DMS 273 (cell line): ENCODE measurements at regions not wholly inside any gene's neighbourhood (a gene's known extent, or its start where the extent isn't known, plus 50 kb on each side); places are given as distances from the start of the nearest gene placed in this dataset.

Experiments
- DNase-seq: peaks from one replicate; lab custom pipeline; 2025; ENCODE audit not compliant: unreplicated experiment; lab: John Stamatoyannopoulos, UW

- DNase-seq: peak; percentile 31
Observed at GRCh38 chr14:85978582-85979250, 448.8 kb downstream of the FLRT2 start.

GRCh38 chr14:85974602-85975001 lies 444.7 kb downstream of the FLRT2 start:
- no peak for DNase-seq

DNA sequence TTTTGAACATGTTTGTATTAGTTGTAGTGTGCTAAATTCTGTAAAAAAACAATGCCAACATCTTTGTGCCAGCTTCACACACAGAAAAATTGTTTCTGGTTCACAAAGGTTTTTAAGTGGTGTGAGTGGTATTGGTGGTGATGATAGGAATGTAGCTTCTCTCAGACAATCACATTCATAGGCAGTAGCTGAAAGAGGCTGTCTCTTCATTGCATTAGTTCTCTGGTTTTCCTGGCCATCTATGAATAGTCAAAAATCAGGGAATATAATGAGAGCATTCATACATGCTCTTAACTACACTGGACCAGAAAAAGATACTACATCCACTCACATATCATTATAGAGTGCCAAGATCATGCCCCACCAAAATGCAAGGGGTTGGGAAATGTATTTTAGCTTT lies 433.5 kb downstream of the FLRT2 start:
- DNase-seq: no peak

- DNase-seq: no peak
Observed at GRCh38 chr14:85960756-85961155, 430.8 kb downstream of the FLRT2 start.

- no peak for DNase-seq
Observed at GRCh38 chr14:85959063-85959462, 429.1 kb downstream of the FLRT2 start.

DNA sequence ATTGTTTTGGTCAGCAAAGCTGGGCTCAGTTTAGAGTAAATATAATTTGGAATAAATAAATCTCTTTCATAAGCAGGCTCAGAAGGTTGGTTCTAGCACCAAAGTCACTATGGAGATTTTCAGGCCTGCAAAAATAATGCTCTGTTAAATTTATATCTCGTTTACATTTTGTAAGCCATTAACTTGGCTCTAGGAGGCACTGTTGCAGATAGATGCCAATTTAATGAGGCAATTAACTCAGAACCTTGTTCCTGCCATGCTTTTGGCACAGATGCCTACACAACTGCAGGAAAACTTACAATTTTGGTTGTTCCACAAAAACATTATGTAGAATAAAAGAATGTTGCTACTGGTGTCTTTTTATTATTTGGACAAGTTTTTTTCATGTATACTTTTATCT lies 428.1 kb downstream of the FLRT2 start:
- DNase-seq: peak; percentile 14

DNA sequence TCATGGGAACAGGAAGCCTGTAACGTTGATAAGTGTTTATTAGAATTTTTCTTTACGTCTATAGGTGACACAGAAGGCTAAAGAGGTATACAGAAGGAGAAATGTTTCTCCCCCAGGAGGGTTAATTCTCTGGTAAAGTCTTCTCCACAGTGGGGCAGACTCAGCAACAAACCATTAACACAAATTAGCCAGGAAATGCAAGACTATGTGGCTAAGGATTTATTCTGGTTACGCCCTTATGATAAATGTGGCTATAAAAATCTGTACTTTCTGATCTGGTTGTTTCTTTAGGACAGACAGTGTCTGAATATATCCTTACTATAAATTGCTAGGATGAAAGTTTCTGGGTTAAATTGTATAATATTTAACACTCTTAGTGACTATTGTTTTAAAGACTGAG lies 423.3 kb downstream of the FLRT2 start:
- DNase-seq: no peak

DNA sequence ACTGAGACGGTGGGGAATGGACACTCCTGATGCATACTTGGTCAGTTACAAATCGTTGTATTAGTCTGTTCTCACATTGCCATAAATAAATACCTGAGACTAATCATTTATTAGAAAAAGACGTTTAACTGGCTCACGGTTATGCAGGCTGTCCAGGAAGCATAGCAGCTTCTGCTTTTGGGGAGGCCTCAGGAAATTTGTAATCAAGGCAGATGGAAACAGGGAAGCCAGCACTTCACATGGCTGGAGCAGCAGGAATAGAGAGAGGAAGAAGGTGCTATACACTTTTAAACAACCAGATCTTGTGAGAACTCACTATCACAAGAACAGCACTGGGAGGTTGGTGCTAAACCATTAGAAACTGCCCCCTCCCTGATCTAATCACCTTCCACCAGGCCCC lies 418.2 kb downstream of the FLRT2 start:
- DNase-seq: no peak

GRCh38 chr14:85947461-85948139 lies 417.7 kb downstream of the FLRT2 start:
- DNase-seq: no peak

- no peak for DNase-seq
Observed at GRCh38 chr14:85943192-85943591, 413.2 kb downstream of the FLRT2 start.

DNA sequence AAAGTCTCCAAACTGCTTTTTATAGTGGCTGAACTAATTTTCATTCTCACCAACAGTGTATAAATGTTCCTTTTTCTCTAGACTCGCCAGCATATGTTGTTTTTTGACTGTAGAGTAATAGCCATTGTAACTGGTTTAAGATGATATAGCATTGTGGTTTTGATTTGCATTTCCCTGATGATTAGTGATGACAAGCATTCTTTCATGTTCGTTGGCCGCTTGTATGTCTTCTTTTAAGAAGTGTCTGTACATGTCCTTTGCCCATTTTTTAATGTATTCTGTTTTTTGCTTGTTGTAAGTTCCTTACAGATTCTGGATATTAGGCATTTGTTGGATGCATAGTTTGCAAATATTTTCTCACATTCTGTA lies 404.9 kb downstream of the FLRT2 start:
- peak; percentile 35 for DNase-seq

GRCh38 chr14:85934123-85934885 lies 404.4 kb downstream of the FLRT2 start:
- DNase-seq: peak; percentile 55

DNA sequence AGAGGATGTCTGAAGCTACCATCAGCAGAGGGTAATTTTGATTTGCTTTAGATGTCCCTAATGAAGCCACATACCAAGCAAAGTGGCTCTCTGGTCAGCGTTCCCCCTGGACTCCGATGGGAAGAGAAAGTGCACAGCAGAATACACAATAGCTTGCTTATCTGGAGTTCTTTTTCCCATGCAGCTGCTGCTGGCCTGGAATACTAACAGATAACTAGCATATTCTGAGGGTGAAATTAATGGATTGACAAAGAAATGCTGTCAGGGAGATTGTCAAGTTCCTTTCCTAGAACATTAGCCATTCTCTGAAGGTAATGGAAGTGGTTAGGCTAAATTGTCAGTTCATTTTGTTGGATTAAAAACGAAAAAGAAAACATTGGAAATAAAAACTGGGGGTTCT lies 391.3 kb downstream of the FLRT2 start:
- DNase-seq: no peak

GRCh38 chr14:85917716-85918115 lies 387.8 kb downstream of the FLRT2 start:
- peak; percentile 3 for DNase-seq

DNA sequence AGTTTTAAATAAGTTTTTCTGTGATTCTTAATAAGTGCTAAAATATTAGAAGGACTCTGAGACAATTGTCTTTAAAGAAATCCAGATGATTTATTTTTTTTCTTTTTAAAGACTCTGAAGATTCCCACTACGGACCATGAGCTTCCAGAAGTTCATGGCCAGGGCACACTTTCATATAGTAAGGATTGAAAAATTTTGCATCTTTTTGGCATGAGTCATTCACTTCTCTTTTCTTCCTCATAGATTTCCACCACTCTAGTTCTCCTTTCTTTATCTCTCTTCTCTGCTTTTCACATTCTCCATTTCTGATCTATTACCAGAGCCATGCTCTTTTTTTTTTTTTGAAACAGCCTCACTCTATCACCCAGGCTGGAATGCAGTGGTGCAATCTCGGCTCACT lies 385.8 kb downstream of the FLRT2 start:
- no peak for DNase-seq

DNA sequence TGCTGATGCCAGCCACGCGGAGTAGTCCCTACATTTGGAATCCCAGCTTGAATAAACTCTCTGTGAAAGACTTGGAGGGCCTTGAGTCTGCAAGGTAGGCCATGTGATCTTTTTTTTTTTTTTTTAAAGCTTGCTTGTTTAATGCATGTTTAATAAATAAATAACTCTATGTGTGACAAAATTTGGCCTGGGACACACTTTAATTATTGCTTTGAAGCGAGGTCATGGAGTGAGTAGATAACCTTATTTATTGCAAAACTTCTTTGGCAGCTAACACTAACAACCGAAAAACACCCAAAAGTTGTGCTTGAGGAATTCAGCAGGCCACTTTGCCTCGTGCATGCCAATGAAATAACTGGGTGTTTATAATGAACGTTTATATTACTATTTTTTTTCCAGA lies 382.2 kb downstream of the FLRT2 start:
- no peak for DNase-seq

GRCh38 chr14:85911044-85911443 lies 381.1 kb downstream of the FLRT2 start:
- DNase-seq: no peak

DNA sequence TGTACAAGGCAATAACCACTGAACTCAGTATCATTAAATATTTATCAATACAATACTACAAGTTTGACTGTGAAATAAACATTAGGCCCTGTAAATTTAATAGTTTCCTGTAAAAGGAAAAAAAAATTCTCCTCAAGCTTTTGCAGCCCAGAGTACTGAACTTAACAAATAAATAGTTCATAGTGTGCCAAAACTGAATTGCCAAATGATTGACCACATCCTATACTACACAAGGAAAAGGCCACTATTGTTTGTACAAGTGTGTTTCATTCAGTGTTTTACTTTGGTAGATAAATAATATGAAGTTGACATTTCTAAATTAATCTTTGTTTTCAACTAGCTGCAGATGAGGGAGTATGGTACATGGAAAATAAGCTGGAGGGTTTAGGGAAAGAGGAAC lies 379.6 kb downstream of the FLRT2 start:
- DNase-seq: no peak

- no peak for DNase-seq
Observed at GRCh38 chr14:85907536-85907935, 377.6 kb downstream of the FLRT2 start.

GRCh38 chr14:85897808-85898207 lies 367.9 kb downstream of the FLRT2 start:
- no peak for DNase-seq

DNA sequence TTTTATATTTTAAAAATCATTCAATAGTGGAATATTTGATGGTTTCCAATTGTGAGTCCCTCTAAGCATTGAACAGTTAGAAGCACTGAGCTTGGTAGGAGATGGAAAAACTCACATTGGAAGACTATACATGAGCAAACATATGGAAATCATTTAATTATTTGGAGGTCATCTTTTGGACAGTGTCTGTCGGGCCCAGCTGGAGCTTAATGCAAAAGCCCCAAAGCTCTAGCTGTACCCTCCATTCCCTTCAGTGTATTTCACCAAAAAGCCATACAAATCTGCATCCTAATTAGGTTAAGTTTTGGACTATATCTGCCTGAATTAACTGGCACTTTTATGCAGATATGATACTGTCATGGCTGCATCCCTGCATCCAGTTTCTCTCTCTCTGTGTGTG lies 365.7 kb downstream of the FLRT2 start:
- no peak for DNase-seq

DNA sequence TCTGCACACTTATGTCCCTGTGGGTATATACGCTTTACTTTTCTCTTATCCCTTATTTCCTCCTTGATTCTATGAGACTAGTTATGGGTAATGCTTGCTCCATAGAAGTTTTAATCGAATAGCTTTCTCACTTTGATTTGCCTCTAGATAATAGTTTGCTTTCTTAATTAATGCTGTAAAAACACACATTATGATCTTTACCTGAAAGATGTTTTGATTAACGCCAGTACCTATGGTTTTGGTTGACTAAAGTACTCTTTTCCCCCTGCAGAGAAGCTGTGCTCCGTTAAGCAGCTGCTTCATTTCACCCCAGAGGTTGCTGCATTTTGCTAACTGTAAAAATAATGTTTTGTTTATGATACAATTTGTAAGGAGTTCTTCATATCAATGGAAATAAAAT lies 362.3 kb downstream of the FLRT2 start:
- DNase-seq: no peak
